SK-N-SH (cell line): ENCODE measurements at regions not wholly inside any gene's neighbourhood (a gene's known extent, or its start where the extent isn't known, plus 50 kb on each side); places are given as distances from the start of the nearest gene placed in this dataset.

Experiments used
- CTCF ChIP-seq: fragments of 200-600 bp; sonication (generic); IDR thresholded peaks from 2 replicates; pipeline ENCODE4 v1.6.1; 2017; ENCODE audit warnings: antibody characterized with exemption, mild to moderate bottlenecking, moderate library complexity
- EP300 ChIP-seq, 2 experiments: IDR thresholded peaks; 2 replicates each; pipeline versions ENCODE4 v1.4.0 to v1.6.1; 2012; ENCODE audit warnings: borderline replicate concordance in 1 of 2, low read depth in 1 of 2, low read length in 1 of 2
- EZH2phosphoT487 ChIP-seq: fragments of 200-600 bp; sonication (generic); IDR thresholded peaks from 2 replicates; pipeline ENCODE4 v1.6.1; 2017; ENCODE audit warnings: low read depth, mixed run types, mild to moderate bottlenecking, antibody characterized with exemption, moderate library complexity, borderline replicate concordance
- GATA2 ChIP-seq: sonication (generic); formaldehyde crosslinking; IDR thresholded peaks from 2 replicates; pipeline ENCODE4 v1.5.0; 2020; ENCODE audit warnings: mild to moderate bottlenecking, missing genetic modification reagents
- IRF3 ChIP-seq: fragments of 150-350 bp; IDR thresholded peaks from 2 replicates; pipeline ENCODE4 v1.6.1; 2016; ENCODE audit warnings: mild to moderate bottlenecking, low read depth, low read length
- JUND ChIP-seq: IDR thresholded peaks from 2 replicates; pipeline ENCODE4 v1.4.0; 2012
- MAX ChIP-seq: IDR thresholded peaks from 2 replicates; pipeline ENCODE4 v1.4.0; 2012; ENCODE audit warnings: low read depth
- POLR2AphosphoS5 ChIP-seq: IDR thresholded peaks from 2 replicates; pipeline ENCODE4 v1.6.1; 2012; ENCODE audit warnings: low read depth, low read length
- RCOR1 ChIP-seq: fragments of 150-350 bp; IDR thresholded peaks from 2 replicates; pipeline ENCODE4 v1.6.1; 2017; ENCODE audit warnings: antibody characterized with exemption, low read length
- RXRA ChIP-seq: IDR thresholded peaks from 2 replicates; pipeline ENCODE4 v1.4.0; 2012; ENCODE audit warnings: low read depth, mild to moderate bottlenecking, borderline replicate concordance
- SMC3 ChIP-seq: IDR thresholded peaks from 2 replicates; pipeline ENCODE4 v1.6.1; 2012; ENCODE audit warnings: low read depth, low read length, improper control_type of control experiment
- TEAD4 ChIP-seq: IDR thresholded peaks from 2 replicates; pipeline ENCODE4 v1.4.0; 2012; ENCODE audit warnings: mild to moderate bottlenecking, borderline replicate concordance; ENCODE audit not compliant: insufficient read depth
- ZBTB33 ChIP-seq: IDR thresholded peaks from 2 replicates; pipeline ENCODE4 v1.4.0; 2012; ENCODE audit warnings: low read depth, borderline replicate concordance

GRCh38 chr13:82447416-82448077 lies 1434.7 kb downstream of the SLITRK1 start:
- TF ChIP-seq ZBTB33: no peak
- no peak for TF ChIP-seq CTCF
- no peak for TF ChIP-seq IRF3
- TF ChIP-seq EP300 (IDR thresholded peaks at IDR 0.05; ENCODE audit: borderline replicate concordance in 1 of 2, low read depth in 1 of 2, low read length in 1 of 2): no peak
- no peak for TF ChIP-seq MAX
- TF ChIP-seq GATA2 (CRISPR knock-in tag): no peak
- TF ChIP-seq SMC3: no peak
- no peak for TF ChIP-seq RXRA
- TF ChIP-seq POLR2AphosphoS5: no peak
- no peak for TF ChIP-seq RCOR1
- TF ChIP-seq JUND: no peak
- no peak for TF ChIP-seq TEAD4
- no peak for TF ChIP-seq EZH2phosphoT487
